ENCODE measurements at regions not wholly inside any gene's neighbourhood (a gene's known extent, or its start where the extent isn't known, plus 50 kb on each side); places are given as distances from the start of the nearest gene placed in this dataset.

- TF ChIP-seq, protein P1, sequence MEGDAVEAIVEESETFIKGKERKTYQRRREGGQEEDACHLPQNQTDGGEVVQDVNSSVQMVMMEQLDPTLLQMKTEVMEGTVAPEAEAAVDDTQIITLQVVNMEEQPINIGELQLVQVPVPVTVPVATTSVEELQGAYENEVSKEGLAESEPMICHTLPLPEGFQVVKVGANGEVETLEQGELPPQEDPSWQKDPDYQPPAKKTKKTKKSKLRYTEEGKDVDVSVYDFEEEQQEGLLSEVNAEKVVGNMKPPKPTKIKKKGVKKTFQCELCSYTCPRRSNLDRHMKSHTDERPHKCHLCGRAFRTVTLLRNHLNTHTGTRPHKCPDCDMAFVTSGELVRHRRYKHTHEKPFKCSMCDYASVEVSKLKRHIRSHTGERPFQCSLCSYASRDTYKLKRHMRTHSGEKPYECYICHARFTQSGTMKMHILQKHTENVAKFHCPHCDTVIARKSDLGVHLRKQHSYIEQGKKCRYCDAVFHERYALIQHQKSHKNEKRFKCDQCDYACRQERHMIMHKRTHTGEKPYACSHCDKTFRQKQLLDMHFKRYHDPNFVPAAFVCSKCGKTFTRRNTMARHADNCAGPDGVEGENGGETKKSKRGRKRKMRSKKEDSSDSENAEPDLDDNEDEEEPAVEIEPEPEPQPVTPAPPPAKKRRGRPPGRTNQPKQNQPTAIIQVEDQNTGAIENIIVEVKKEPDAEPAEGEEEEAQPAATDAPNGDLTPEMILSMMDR (IDR thresholded peaks at IDR 0.05; ENCODE audit: low read depth, low read length, missing input control), result no peak
- TF ChIP-seq MAX (IDR thresholded peaks at IDR 0.05), result no peak
Observed at GRCh38 chr13:58906329-58907007, 1257.3 kb downstream of the DIAPH3 start.
